ENCODE measurements at regions not wholly inside any gene's neighbourhood (a gene's known extent, or its start where the extent isn't known, plus 50 kb on each side); places are given as distances from the start of the nearest gene placed in this dataset.

DNA sequence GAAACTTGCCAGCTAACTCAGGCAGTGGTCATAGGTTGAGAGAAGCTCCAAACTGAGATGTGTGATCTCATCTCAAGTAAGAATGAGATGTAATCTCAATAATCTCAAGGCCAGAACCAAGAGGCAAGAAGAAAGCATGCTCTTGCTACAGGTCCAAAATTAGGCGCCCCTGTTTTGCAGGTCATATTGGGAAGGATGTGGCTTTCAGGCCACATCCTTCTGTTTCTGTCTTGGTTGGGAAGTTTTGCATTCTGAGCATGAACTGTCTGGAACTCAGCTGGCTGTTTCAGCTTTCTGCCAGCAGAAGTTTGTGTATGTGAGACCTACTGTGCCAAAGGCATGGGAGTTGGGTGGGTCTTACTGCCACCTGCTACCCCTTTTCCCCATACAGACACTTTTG, 67.5 kb upstream of the MS4A8 start:
- Histone ChIP-seq H3K4me3 (ENCODE audit: severe bottlenecking) (no peak overlapping the region), H3K27me3 (ENCODE audit: insufficient read depth, poor library complexity, severe bottlenecking) (no peaks in the 10 kb centered on the region), H3K27ac (ENCODE audit: poor library complexity, severe bottlenecking) (no peak overlapping the region), H3K9me3 (ENCODE audit: severe bottlenecking) (no peaks in the 10 kb centered on the region), H3K4me1 (ENCODE audit: insufficient read depth, poor library complexity, severe bottlenecking) (no peaks in the 10 kb centered on the region), H3K36me3 (ENCODE audit: low read depth) (no peaks in the 10 kb centered on the region)
- ATAC-seq (ENCODE audit: low read depth): no peak
- no peak for DNase-seq (ENCODE audit: low spot score)
- TF ChIP-seq, protein P1, sequence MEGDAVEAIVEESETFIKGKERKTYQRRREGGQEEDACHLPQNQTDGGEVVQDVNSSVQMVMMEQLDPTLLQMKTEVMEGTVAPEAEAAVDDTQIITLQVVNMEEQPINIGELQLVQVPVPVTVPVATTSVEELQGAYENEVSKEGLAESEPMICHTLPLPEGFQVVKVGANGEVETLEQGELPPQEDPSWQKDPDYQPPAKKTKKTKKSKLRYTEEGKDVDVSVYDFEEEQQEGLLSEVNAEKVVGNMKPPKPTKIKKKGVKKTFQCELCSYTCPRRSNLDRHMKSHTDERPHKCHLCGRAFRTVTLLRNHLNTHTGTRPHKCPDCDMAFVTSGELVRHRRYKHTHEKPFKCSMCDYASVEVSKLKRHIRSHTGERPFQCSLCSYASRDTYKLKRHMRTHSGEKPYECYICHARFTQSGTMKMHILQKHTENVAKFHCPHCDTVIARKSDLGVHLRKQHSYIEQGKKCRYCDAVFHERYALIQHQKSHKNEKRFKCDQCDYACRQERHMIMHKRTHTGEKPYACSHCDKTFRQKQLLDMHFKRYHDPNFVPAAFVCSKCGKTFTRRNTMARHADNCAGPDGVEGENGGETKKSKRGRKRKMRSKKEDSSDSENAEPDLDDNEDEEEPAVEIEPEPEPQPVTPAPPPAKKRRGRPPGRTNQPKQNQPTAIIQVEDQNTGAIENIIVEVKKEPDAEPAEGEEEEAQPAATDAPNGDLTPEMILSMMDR (IDR thresholded peaks at IDR 0.05; ENCODE audit: poor library complexity, severe bottlenecking): no peak

- Histone ChIP-seq H3K36me3 (ENCODE audit: low read depth) (no peaks in the 10 kb centered on the region), H3K9me3 (ENCODE audit: severe bottlenecking) (no peaks in the 10 kb centered on the region), H3K27ac (ENCODE audit: poor library complexity, severe bottlenecking) (no peak overlapping the region), H3K4me1 (ENCODE audit: insufficient read depth, poor library complexity, severe bottlenecking) (no peaks in the 10 kb centered on the region), H3K4me3 (ENCODE audit: severe bottlenecking) (no peak overlapping the region), H3K27me3 (ENCODE audit: insufficient read depth, poor library complexity, severe bottlenecking) (no peaks in the 10 kb centered on the region)
- ATAC-seq (ENCODE audit: low read depth) (no peak), DNase-seq (ENCODE audit: low spot score) (no peak)
- TF ChIP-seq, protein P1 (IDR thresholded peaks at IDR 0.05; ENCODE audit: poor library complexity, severe bottlenecking): no peak
These were observed 65.8 kb upstream of the MS4A8 start for GRCh38 chr11:60633645-60634044.

DNA sequence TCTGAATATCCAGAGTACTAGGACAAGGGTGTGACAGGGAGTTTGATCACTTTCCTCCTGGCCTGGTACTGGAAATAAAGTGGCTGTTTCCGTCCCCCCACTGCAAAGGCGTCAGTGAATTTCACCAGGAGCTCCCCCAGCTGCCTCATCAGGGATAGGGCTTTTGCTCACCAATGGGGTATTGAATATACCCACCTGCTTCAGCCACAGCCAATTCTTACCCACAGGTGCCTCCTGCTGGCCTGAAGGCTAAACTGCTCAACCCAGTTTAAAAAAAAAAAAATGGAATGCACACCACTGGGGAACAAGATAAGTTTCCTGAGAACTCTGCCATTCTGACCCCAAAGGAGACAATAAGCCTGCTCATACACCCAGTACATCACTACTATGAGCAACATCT, 65.3 kb upstream of the MS4A8 start:
- no peak overlapping the region for H3K27ac ChIP-seq (ENCODE audit: poor library complexity, severe bottlenecking)
- TF ChIP-seq, protein P1 (IDR thresholded peaks at IDR 0.05; ENCODE audit: poor library complexity, severe bottlenecking): no peak
- DNase-seq (ENCODE audit: low spot score) (no peak), ATAC-seq (ENCODE audit: low read depth) (no peak)
- H3K9me3 ChIP-seq (ENCODE audit: severe bottlenecking): no peaks in the 10 kb centered on the region
- no peak overlapping the region for H3K4me3 ChIP-seq (ENCODE audit: severe bottlenecking)
- H3K4me1 ChIP-seq (ENCODE audit: insufficient read depth, poor library complexity, severe bottlenecking): no peaks in the 10 kb centered on the region
- no peaks in the 10 kb centered on the region for H3K27me3 ChIP-seq (ENCODE audit: insufficient read depth, poor library complexity, severe bottlenecking)
- H3K36me3 ChIP-seq (ENCODE audit: low read depth): no peaks in the 10 kb centered on the region

DNA sequence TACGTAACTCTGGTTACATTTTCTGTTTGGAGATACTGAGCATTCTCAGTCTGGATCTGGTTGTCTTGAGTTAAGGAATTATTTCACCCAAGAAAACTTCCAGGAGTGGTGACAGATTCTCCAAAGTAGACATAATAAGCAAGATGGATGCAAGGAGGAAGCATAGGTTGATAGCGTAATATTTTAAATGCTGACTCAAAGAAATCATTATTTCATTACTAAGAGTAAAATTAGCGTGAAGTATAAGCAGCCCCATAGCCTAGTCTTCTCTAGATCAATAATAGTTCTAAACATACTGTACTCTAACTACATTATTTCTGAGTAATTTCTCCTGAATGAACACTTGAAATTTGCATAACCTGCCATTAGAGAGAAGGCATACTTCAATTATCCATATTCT, 57.5 kb upstream of the MS4A8 start:
- TF ChIP-seq, protein P1 (IDR thresholded peaks at IDR 0.05; ENCODE audit: poor library complexity, severe bottlenecking): no peak
- Histone ChIP-seq H3K9me3 (ENCODE audit: severe bottlenecking) (no peaks in the 10 kb centered on the region), H3K36me3 (ENCODE audit: low read depth) (no peaks in the 10 kb centered on the region), H3K4me1 (ENCODE audit: insufficient read depth, poor library complexity, severe bottlenecking) (no peaks in the 10 kb centered on the region), H3K27ac (ENCODE audit: poor library complexity, severe bottlenecking) (no peak overlapping the region), H3K27me3 (ENCODE audit: insufficient read depth, poor library complexity, severe bottlenecking) (no peaks in the 10 kb centered on the region), H3K4me3 (ENCODE audit: severe bottlenecking) (no peak overlapping the region)
- no peak for DNase-seq (ENCODE audit: low spot score)
- ATAC-seq (ENCODE audit: low read depth): no peak

DNA sequence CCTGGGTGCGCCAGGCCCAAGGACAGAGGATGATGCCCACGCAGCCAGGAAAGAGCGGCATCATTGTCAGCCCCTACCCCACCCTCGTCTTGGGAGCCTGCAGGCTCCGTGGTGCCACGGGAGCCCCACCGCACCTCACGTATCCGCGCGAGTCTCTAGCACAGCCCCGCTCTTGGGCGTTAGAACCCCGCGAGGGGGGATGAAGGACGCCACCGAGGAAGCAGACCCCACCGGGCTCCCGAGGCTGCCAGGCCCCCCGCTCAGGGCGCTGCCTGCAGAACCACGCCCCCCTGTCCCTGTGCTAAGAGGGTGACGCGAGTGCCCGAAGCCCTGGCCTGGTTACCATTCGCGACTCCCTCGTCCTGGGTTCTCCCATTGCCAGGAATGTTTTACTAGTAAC, 52.3 kb upstream of the MS4A8 start:
- Histone ChIP-seq H3K4me1 (ENCODE audit: insufficient read depth, poor library complexity, severe bottlenecking) (no peaks in the 10 kb centered on the region), H3K4me3 (ENCODE audit: severe bottlenecking) (no peak overlapping the region), H3K27ac (ENCODE audit: poor library complexity, severe bottlenecking) (no peak overlapping the region), H3K27me3 (ENCODE audit: insufficient read depth, poor library complexity, severe bottlenecking) (no peaks in the 10 kb centered on the region), H3K36me3 (ENCODE audit: low read depth) (no peaks in the 10 kb centered on the region), H3K9me3 (ENCODE audit: severe bottlenecking) (no peaks in the 10 kb centered on the region)
- DNase-seq (ENCODE audit: low spot score) (no peak), ATAC-seq (ENCODE audit: low read depth) (no peak)
- TF ChIP-seq, protein P1 (IDR thresholded peaks at IDR 0.05; ENCODE audit: poor library complexity, severe bottlenecking): no peak
